Uterus (tissue), 2 donors: ENCODE measurements at regions not wholly inside any gene's neighbourhood (a gene's known extent, or its start where the extent isn't known, plus 50 kb on each side); places are given as distances from the start of the nearest gene placed in this dataset.

ENCODE experiments used
- POLR2A ChIP-seq, 2 donors: fragments of 450-650 bp; IDR thresholded peaks; one replicate each; pipeline ENCODE4 v1.6.1; 2016; ENCODE audit warnings: antibody characterized with exemption in 2 of 2, mild to moderate bottlenecking in 1 of 2, moderate library complexity in 1 of 2
- TF ChIP-seq, protein P1 (sequence below), 4 experiments: fragments of 200-600 bp in 2 of 4; fragments of 450-650 bp in 2 of 4; sonication (generic) in 2 of 4; IDR thresholded peaks; one replicate each; pipeline ENCODE4 v1.5.1; 2016 to 2019; ENCODE audit warnings: antibody characterized with exemption in 4 of 4, mild to moderate bottlenecking in 2 of 4, moderate library complexity in 1 of 4

DNA sequence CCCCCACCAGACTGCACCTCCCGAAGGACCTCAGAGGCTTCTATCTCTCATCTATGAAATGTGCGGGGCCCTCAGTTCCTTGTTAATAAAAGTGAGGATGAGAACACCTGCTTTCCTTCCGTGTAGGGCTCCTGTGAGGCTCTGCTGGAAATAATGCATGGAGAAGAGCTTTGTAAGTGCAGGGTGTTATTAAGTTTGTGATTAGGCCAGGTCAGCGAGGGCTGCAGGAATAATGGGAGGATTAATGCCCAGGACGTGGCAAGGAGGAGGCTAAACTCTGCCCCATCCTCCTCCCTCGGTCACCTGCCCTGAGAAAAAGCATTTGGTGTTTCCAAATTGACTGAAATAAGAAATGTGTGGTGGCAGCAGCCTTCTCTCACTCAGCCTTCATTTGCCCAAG, 83.5 kb upstream of the HSPA9 start:
- TF ChIP-seq, protein P1, sequence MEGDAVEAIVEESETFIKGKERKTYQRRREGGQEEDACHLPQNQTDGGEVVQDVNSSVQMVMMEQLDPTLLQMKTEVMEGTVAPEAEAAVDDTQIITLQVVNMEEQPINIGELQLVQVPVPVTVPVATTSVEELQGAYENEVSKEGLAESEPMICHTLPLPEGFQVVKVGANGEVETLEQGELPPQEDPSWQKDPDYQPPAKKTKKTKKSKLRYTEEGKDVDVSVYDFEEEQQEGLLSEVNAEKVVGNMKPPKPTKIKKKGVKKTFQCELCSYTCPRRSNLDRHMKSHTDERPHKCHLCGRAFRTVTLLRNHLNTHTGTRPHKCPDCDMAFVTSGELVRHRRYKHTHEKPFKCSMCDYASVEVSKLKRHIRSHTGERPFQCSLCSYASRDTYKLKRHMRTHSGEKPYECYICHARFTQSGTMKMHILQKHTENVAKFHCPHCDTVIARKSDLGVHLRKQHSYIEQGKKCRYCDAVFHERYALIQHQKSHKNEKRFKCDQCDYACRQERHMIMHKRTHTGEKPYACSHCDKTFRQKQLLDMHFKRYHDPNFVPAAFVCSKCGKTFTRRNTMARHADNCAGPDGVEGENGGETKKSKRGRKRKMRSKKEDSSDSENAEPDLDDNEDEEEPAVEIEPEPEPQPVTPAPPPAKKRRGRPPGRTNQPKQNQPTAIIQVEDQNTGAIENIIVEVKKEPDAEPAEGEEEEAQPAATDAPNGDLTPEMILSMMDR (IDR thresholded peaks at IDR 0.05), result no peak
- TF ChIP-seq POLR2A (IDR thresholded peaks at IDR 0.05), result no peak
